Neural cell (in vitro differentiated cells): ENCODE measurements at regions not wholly inside any gene's neighbourhood (a gene's known extent, or its start where the extent isn't known, plus 50 kb on each side); places are given as distances from the start of the nearest gene placed in this dataset.

Experiments
- POLR2AphosphoS5 ChIP-seq: IDR thresholded peaks from 2 replicates; pipeline ENCODE4 v1.6.1; 2012
- RAD21 ChIP-seq: fragments of 450-650 bp; conservative IDR thresholded peaks from 2 replicates; pipeline ENCODE4 v1.6.1; 2014; ENCODE audit warnings: antibody characterized with exemption, mild to moderate bottlenecking, moderate library complexity

GRCh38 chr4:188942606-188943005, 803.4 kb downstream of the TRIML1 start:
- no peak for TF ChIP-seq POLR2AphosphoS5
- TF ChIP-seq RAD21 = no peak
